Esophagus squamous epithelium (tissue), 4 donors: ENCODE measurements at regions not wholly inside any gene's neighbourhood (a gene's known extent, or its start where the extent isn't known, plus 50 kb on each side); places are given as distances from the start of the nearest gene placed in this dataset.

Experiments used
- CTCF ChIP-seq, 6 experiments: fragments of 450-650 bp in 4 of 6; fragments of 200-600 bp in 2 of 6; sonication (generic) in 2 of 6; IDR thresholded peaks; one replicate each; pipeline ENCODE4 v1.5.1; 2016 to 2019; ENCODE audit warnings: antibody characterized with exemption in 6 of 6, mild to moderate bottlenecking in 4 of 6, moderate library complexity in 4 of 6
- POLR2A ChIP-seq, 4 donors: fragments of 450-650 bp; IDR thresholded peaks; one replicate each; pipeline ENCODE4 v1.6.1; 2017; ENCODE audit warnings: antibody characterized with exemption in 4 of 4, mild to moderate bottlenecking in 4 of 4, moderate library complexity in 3 of 4

DNA sequence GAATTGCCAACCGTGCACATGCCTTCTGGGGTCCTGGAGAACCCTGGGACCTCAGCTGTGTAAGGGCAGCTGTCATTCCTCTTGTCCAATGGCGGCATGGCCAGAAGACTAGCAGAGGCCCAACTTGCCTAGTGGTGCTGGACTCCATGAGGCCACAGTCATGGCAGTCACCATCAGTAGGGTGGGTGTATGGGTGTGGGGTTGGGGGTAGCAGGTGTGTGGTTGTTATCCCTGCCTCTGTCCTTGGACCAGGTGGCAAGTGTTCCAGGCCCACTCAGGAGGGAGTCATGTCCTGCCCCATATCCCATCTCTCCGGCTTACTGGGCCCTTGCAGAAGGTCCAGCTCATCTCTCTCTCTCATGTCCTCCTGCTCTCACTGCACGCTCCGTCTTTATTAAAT lies 1596.2 kb downstream of the MRPL39 start:
- TF ChIP-seq POLR2A (IDR thresholded peaks at IDR 0.05) (no peak), CTCF (IDR thresholded peaks at IDR 0.05) (no peak)
